Mesodermal cell (in vitro differentiated cells): ENCODE measurements at regions not wholly inside any gene's neighbourhood (a gene's known extent, or its start where the extent isn't known, plus 50 kb on each side); places are given as distances from the start of the nearest gene placed in this dataset.

Experiments
- H3K27ac ChIP-seq: 2 replicates; pipeline ENCODE4 v1.7.0; 2013; ENCODE audit warnings: mild to moderate bottlenecking, low read depth, low read length, moderate library complexity; ENCODE audit not compliant: severe bottlenecking
- H3K36me3 ChIP-seq: 2 replicates; pipeline ENCODE4 v1.7.1; 2013; ENCODE audit warnings: mild to moderate bottlenecking, low read length, moderate library complexity; ENCODE audit not compliant: control insufficient read depth, insufficient read depth
- H3K4me1 ChIP-seq: one replicate; pipeline ENCODE4 v1.7.1; 2013; ENCODE audit warnings: mild to moderate bottlenecking, low read length; ENCODE audit not compliant: insufficient read depth, control insufficient read depth, poor library complexity, severe bottlenecking
- H3K4me3 ChIP-seq: 2 replicates; pipeline ENCODE4 v1.7.0; 2013; ENCODE audit warnings: low read length, control low read depth, mild to moderate bottlenecking; ENCODE audit not compliant: insufficient read depth, poor library complexity, severe bottlenecking; ENCODE audit errors: extremely low read depth
- H3K9me3 ChIP-seq: 2 replicates; pipeline ENCODE4 v1.7.1; 2013; ENCODE audit warnings: mild to moderate bottlenecking, low read length, moderate library complexity; ENCODE audit not compliant: control insufficient read depth
- WGBS, 2 experiments: methylation state at CpG; one replicate each; pipeline ENCODE4 v1.1.5; 2013; ENCODE audit warnings: missing lambda C conversion rate in 2 of 2; ENCODE audit not compliant: insufficient coverage in 2 of 2; 5-methylcytosine and 5-hydroxymethylcytosine counted together

DNA sequence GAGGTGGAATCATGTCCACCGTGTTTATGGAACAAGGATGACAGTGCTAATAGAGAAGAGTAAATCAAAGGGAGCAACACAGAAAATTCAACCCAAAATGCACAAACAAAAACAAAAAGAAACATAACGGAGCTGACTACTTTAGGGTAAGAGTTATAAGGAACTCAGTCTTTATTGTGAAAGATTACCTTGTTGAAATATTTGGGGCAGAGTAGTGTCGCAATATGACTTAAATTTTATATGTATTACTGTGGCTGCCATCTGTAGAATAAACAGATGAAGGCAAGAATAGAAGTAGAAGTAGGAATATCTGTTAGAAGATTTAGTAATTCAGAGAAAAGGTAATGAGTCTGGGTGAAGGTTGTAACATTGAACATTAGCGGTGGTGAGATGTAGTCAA is 913.9 kb downstream of the BRINP3 start:
- no peaks in the 10 kb centered on the region for H3K4me1 ChIP-seq
- H3K27ac ChIP-seq = no peak overlapping the region
- no peaks in the 10 kb centered on the region for H3K36me3 ChIP-seq
- no peaks in the 10 kb centered on the region for H3K9me3 ChIP-seq
- WGBS, 2 experiments = 91 to 100% methylated on average over 2 to 3 of the region's 4 CpGs
- no peak overlapping the region for H3K4me3 ChIP-seq

GRCh38 chr1:189567890-189568289 is 909.8 kb downstream of the BRINP3 start:
- Histone ChIP-seq H3K36me3 (no peaks in the 10 kb centered on the region), H3K27ac (no peak overlapping the region), H3K4me3 (no peak overlapping the region), H3K9me3 (no peaks in the 10 kb centered on the region), H3K4me1 (no peaks in the 10 kb centered on the region)
- no CpG with 5 or more reads among the region's 1 CpG for WGBS, 2 experiments

DNA sequence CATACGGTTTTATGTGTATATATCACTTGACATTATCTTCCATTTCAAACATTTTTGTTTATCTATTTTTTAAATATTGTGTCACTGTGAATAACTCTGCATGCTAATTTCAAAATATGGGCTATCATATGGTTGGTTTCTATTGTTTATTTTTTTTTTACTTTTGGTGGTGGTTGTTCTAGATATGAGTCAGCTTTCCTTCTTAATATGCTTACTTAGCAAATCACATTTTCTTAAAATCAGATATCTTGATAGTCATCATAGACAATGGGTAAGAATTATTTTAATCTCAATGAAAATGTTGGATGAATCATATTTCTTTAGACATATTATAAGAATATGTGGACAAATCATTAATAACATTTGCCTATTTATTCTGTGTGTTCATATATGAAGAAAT is 881.5 kb downstream of the BRINP3 start:
- no peaks in the 10 kb centered on the region for H3K36me3 ChIP-seq
- no peak overlapping the region for H3K4me3 ChIP-seq
- H3K4me1 ChIP-seq = no peaks in the 10 kb centered on the region
- H3K27ac ChIP-seq = no peak overlapping the region
- no peaks in the 10 kb centered on the region for H3K9me3 ChIP-seq
- WGBS, 2 experiments = no CpG with 5 or more reads among the region's 1 CpG

- no peak overlapping the region for H3K27ac ChIP-seq
- no CpG with 5 or more reads among the region's 3 CpGs for WGBS, 2 experiments
- no peak overlapping the region for H3K4me3 ChIP-seq
- H3K9me3 ChIP-seq = no peaks in the 10 kb centered on the region
- H3K36me3 ChIP-seq = no peaks in the 10 kb centered on the region
- no peaks in the 10 kb centered on the region for H3K4me1 ChIP-seq
These were observed 880.6 kb downstream of the BRINP3 start for GRCh38 chr1:189597083-189597482.

GRCh38 chr1:189605226-189605625 is 872.4 kb downstream of the BRINP3 start:
- Histone ChIP-seq H3K27ac (no peak overlapping the region), H3K4me1 (no peaks in the 10 kb centered on the region), H3K9me3 (no peaks in the 10 kb centered on the region), H3K4me3 (no peak overlapping the region), H3K36me3 (no peaks in the 10 kb centered on the region)
- no CpG with 5 or more reads among the region's 2 CpGs for WGBS, 2 experiments

DNA sequence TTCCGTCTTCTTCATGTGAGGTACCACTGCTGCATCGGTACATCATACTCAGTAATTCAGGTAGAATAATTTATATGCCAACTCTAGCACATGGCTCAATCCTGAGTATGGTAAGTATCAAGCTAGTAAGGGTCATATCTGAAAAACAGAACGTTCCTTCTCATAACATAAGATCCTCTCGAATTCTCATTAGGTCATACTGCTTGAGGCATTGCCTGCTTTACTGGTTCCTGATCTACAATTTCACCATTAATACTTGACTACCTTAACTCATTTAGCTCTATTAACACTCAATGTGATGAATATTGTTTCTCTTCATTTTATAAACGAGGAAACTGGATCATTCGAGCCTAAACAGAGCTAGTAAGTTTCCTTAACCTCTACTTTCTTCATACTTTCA is 871.6 kb downstream of the BRINP3 start:
- Histone ChIP-seq H3K4me1 (no peaks in the 10 kb centered on the region), H3K36me3 (no peaks in the 10 kb centered on the region), H3K27ac (no peak overlapping the region), H3K4me3 (no peak overlapping the region), H3K9me3 (no peaks in the 10 kb centered on the region)
- 70 to 91% methylated on average over 2 of the region's 6 CpGs for WGBS, 2 experiments

- Histone ChIP-seq H3K4me3 (no peak overlapping the region), H3K9me3 (no peaks in the 10 kb centered on the region), H3K27ac (no peak overlapping the region), H3K4me1 (no peaks in the 10 kb centered on the region), H3K36me3 (no peaks in the 10 kb centered on the region)
- WGBS, 2 experiments = no CpG with 5 or more reads among the region's 2 CpGs
These were observed 870.7 kb downstream of the BRINP3 start for GRCh38 chr1:189606795-189607476.

DNA sequence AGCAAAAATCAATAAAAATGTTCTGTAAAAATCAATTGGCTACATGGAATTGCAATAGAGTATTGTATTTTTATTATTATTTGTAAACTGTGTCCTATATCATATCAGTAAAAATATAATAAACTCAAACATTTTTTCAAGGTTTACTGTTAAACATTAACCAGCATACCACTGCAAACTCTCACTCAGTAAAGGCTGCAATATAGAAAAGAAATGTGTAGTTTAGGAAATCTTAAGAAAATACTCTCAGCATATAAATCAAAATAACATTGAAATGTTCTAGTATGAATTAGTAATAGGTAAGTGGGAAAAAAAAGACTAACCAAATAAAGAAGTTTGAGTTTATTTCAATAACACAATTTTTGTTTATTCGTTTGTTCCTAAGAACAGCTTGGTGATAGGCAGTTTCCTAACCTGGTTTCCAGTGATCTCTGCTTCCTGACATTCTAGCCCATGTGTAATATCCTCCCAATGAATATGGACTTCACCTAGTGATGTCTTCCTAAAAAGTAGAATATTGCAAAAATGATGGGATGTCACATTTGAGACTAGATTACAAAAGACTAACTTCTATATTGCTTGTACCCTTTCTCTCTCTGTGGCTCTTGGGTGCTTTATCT is 870.1 kb downstream of the BRINP3 start:
- no peaks in the 10 kb centered on the region for H3K9me3 ChIP-seq
- no peak overlapping the region for H3K27ac ChIP-seq
- H3K36me3 ChIP-seq = no peaks in the 10 kb centered on the region
- no peaks in the 10 kb centered on the region for H3K4me1 ChIP-seq
- WGBS, 2 experiments = no CpG with 5 or more reads among the region's 1 CpG
- H3K4me3 ChIP-seq = no peak overlapping the region

- H3K27ac ChIP-seq = no peak overlapping the region
- H3K4me1 ChIP-seq = no peaks in the 10 kb centered on the region
- whole genome bisulfite sequencing, 2 experiments = 40 to 57% methylated on average over 1 of the region's 2 CpGs
- H3K4me3 ChIP-seq = no peak overlapping the region
- no peaks in the 10 kb centered on the region for H3K9me3 ChIP-seq
- H3K36me3 ChIP-seq = no peaks in the 10 kb centered on the region
These were observed 868.5 kb downstream of the BRINP3 start for GRCh38 chr1:189609167-189609566.

GRCh38 chr1:189616893-189617292 is 860.8 kb downstream of the BRINP3 start:
- no peak overlapping the region for H3K4me3 ChIP-seq

DNA sequence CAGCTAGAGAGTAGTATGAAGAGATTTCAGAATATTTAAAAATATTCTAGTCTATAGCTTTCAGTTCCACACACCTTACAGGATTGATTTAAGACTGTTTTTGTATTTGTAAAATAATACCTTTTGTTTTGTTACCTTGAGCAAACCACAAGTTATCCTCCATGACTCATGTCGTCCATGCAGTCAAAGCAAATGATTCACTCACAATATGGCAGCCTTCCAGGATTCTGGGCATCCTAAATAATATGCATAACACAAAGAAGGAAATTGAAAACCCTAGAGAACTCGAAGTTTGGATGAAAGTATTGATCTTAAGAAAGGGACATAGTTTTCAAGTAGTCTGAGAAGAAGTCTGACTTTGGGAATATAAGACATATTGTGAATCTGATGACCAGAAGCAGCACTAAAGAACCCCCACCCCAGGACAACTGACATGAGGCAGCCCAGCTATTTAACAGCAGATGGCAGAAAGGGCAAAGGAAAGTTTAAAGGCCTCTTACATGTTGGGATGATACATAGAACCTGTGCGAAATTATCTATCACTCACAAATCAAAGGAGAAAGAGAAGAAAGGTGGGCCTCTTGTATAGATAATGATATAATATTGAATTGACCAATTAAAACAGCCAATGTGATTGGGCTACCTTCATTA is 857.9 kb downstream of the BRINP3 start:
- WGBS, 2 experiments = no CpG with 5 or more reads among the region's 3 CpGs
- no peaks in the 10 kb centered on the region for H3K36me3 ChIP-seq
- no peaks in the 10 kb centered on the region for H3K9me3 ChIP-seq
- no peaks in the 10 kb centered on the region for H3K4me1 ChIP-seq
- no peak overlapping the region for H3K4me3 ChIP-seq
- no peak overlapping the region for H3K27ac ChIP-seq

More at GRCh38 chr1:189616893-189617292, 860.8 kb downstream of the BRINP3 start:
- Histone ChIP-seq H3K4me1 (no peaks in the 10 kb centered on the region), H3K36me3 (no peaks in the 10 kb centered on the region), H3K9me3 (no peaks in the 10 kb centered on the region), H3K27ac (no peak overlapping the region)
- WGBS, 2 experiments = 95 to 100% methylated on average over 2 to 3 of the region's 5 CpGs
